KMS-11 (cell line): ENCODE measurements at regions not wholly inside any gene's neighbourhood (a gene's known extent, or its start where the extent isn't known, plus 50 kb on each side); places are given as distances from the start of the nearest gene placed in this dataset.

Experiments used
- H2AFZ ChIP-seq: fragments of 200-600 bp; sonication (generic); 2 replicates; pipeline ENCODE4 v1.6.1; 2016; ENCODE audit warnings: antibody characterized with exemption, mixed run types, low read depth
- H3K27ac ChIP-seq: fragments of 200-600 bp; sonication (generic); 2 replicates; pipeline ENCODE4 v1.6.1; 2016; ENCODE audit warnings: mild to moderate bottlenecking, mixed run types
- H3K27me3 ChIP-seq: fragments of 200-600 bp; sonication (generic); 2 replicates; pipeline ENCODE4 v1.6.1; 2017; ENCODE audit warnings: mild to moderate bottlenecking, low read depth, mixed run types, moderate library complexity; ENCODE audit not compliant: insufficient read depth
- H3K36me3 ChIP-seq: fragments of 200-600 bp; sonication (generic); 2 replicates; pipeline ENCODE4 v1.6.1; 2017; ENCODE audit warnings: mild to moderate bottlenecking, mixed run types; ENCODE audit not compliant: insufficient read depth
- H3K4me1 ChIP-seq: fragments of 200-600 bp; sonication (generic); 2 replicates; pipeline ENCODE4 v1.6.1; 2016; ENCODE audit warnings: mild to moderate bottlenecking, low read depth, mixed run types; ENCODE audit not compliant: poor library complexity, severe bottlenecking
- H3K4me2 ChIP-seq: fragments of 200-600 bp; sonication (generic); 2 replicates; pipeline ENCODE4 v1.7.0; 2016; ENCODE audit warnings: mild to moderate bottlenecking, mixed run types
- H3K4me3 ChIP-seq: fragments of 200-600 bp; sonication (generic); IDR thresholded peaks from 2 replicates; pipeline ENCODE4 v1.6.1; 2017; ENCODE audit warnings: low read depth, low read length, mixed read lengths; ENCODE audit not compliant: insufficient read depth
- H3K79me2 ChIP-seq: fragments of 200-600 bp; sonication (generic); 2 replicates; pipeline ENCODE4 v1.6.1; 2016; ENCODE audit warnings: low read depth, mixed run types; ENCODE audit not compliant: insufficient read depth
- H3K9ac ChIP-seq: fragments of 200-600 bp; sonication (generic); 2 replicates; pipeline ENCODE4 v1.6.1; 2016; ENCODE audit warnings: mild to moderate bottlenecking, mixed run types
- H4K20me1 ChIP-seq: fragments of 200-600 bp; sonication (generic); 2 replicates; pipeline ENCODE4 v1.6.1; 2016; ENCODE audit warnings: mild to moderate bottlenecking, mixed run types; ENCODE audit not compliant: insufficient read depth
- CTCF ChIP-seq: fragments of 200-600 bp; sonication (generic); conservative IDR thresholded peaks from 2 replicates; pipeline ENCODE4 v1.6.1; 2017; ENCODE audit warnings: low read depth, mild to moderate bottlenecking, antibody characterized with exemption, low read length, moderate library complexity, mixed read lengths

GRCh38 chr5:103953601-103954382 is 391.2 kb upstream of the NUDT12 start:
- no peaks in the 10 kb centered on the region for H3K36me3 ChIP-seq
- no peaks in the 10 kb centered on the region for H3K79me2 ChIP-seq
- no peaks in the 10 kb centered on the region for H3K4me1 ChIP-seq
- H3K4me3 ChIP-seq = no peak overlapping the region
- no peak overlapping the region for H3K4me2 ChIP-seq
- no peak overlapping the region for H3K27ac ChIP-seq
- TF ChIP-seq CTCF = no peak
- H2AFZ ChIP-seq = no peak overlapping the region
- H3K27me3 ChIP-seq = no peaks in the 10 kb centered on the region
- no peaks in the 10 kb centered on the region for H4K20me1 ChIP-seq
- no peak overlapping the region for H3K9ac ChIP-seq

- TF ChIP-seq CTCF = no peak
- H3K9ac ChIP-seq = no peak overlapping the region
- no peaks in the 10 kb centered on the region for H4K20me1 ChIP-seq
- no peak overlapping the region for H3K4me2 ChIP-seq
- H3K36me3 ChIP-seq = no peaks in the 10 kb centered on the region
- no peaks in the 10 kb centered on the region for H3K4me1 ChIP-seq
- no peaks in the 10 kb centered on the region for H3K27me3 ChIP-seq
- H3K4me3 ChIP-seq = no peak overlapping the region
- H2AFZ ChIP-seq = no peak overlapping the region
- H3K79me2 ChIP-seq = no peaks in the 10 kb centered on the region
- no peak overlapping the region for H3K27ac ChIP-seq
Measured at GRCh38 chr5:103951776-103952175, 389.2 kb upstream of the NUDT12 start.

- no peak overlapping the region for H3K4me2 ChIP-seq
- H3K27ac ChIP-seq = no peak overlapping the region
- H4K20me1 ChIP-seq = no peaks in the 10 kb centered on the region
- no peaks in the 10 kb centered on the region for H3K27me3 ChIP-seq
- no peaks in the 10 kb centered on the region for H3K4me1 ChIP-seq
- H3K4me3 ChIP-seq = no peak overlapping the region
- no peaks in the 10 kb centered on the region for H3K36me3 ChIP-seq
- H3K79me2 ChIP-seq = no peaks in the 10 kb centered on the region
- H3K9ac ChIP-seq = no peak overlapping the region
- H2AFZ ChIP-seq = no peak overlapping the region
- no peak for TF ChIP-seq CTCF
Measured at GRCh38 chr5:103943230-103943629, 380.6 kb upstream of the NUDT12 start.

- Histone ChIP-seq H3K27me3 (no peaks in the 10 kb centered on the region), H3K79me2 (no peaks in the 10 kb centered on the region), H3K4me2 (no peak overlapping the region), H2AFZ (no peak overlapping the region), H3K4me1 (no peaks in the 10 kb centered on the region), H3K4me3 (no peak overlapping the region), H3K27ac (no peak overlapping the region), H3K9ac (no peak overlapping the region), H3K36me3 (no peaks in the 10 kb centered on the region), H4K20me1 (no peaks in the 10 kb centered on the region)
- no peak for TF ChIP-seq CTCF
Measured at GRCh38 chr5:103942587-103943186, 380.1 kb upstream of the NUDT12 start.
